HG03520 (cell line): ENCODE measurements at regions not wholly inside any gene's neighbourhood (a gene's known extent, or its start where the extent isn't known, plus 50 kb on each side); places are given as distances from the start of the nearest gene placed in this dataset.

Experiments
- ATAC-seq: cut with Tn5 transposase; IDR thresholded peaks from one replicate; pipeline ENCODE4 v1.9.1; 2021; ENCODE audit warnings: mild to moderate bottlenecking, moderate library complexity; ENCODE audit not compliant: unreplicated experiment

GRCh38 chr10:4100380-4100779 lies 315.4 kb upstream of the KLF6 start:
- ATAC-seq = no peak

DNA sequence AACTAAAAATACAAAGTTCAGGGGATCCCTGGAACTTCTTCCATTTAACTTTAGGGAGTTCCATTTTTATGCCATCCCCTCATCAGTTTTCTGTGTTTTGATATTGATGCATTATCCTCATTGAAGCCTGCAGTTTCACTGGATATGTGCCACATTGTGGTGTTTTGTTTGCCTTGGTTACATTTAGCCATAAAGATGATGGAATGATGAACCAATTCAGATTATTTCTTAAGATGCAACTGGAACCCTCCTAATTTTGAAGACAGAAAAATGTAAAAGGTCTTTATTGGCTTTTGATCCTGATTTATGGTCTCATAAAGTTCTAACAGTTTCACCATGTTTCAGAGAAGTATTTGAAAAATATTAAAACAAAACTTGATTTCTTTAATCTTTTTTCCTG lies 314.2 kb upstream of the KLF6 start:
- no peak for ATAC-seq

- no peak for ATAC-seq
Observed at GRCh38 chr10:4095166-4095917, 310.3 kb upstream of the KLF6 start.

GRCh38 chr10:4094751-4095150 lies 309.7 kb upstream of the KLF6 start:
- no peak for ATAC-seq

GRCh38 chr10:4093438-4093837 lies 308.4 kb upstream of the KLF6 start:
- ATAC-seq = no peak

DNA sequence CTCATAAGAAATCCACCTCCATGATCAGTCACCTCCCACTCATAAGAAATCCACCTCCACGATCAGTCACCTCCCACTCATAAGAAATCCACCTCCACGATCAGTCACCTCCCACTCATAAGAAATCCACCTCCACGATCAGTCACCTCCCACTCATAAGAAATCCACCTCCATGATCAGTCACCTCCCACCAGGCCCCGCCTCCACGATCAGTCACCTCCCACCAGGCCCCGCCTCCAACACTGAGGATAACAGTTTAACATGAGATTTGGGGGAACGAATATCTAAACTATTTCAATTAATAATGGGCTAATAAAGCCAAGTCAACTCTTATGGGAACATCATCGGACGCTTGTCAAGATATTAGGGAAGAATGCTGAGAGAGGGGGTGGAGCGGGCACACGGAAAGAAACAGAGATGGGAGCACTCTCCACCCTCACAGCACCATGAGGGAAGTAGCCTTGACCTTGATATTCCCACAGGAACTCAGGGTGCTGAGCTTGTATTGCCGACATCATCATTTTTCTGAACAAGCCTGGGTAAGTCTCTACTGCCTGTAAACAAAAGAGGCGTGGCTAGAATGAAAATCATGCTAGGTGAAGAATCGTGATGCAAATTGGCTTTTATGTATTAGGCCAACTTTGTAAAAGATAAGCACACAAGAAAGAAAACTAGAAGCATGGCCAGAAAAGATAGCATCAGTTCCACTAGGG lies 303.5 kb upstream of the KLF6 start:
- ATAC-seq = no peak

- ATAC-seq = no peak
Observed at GRCh38 chr10:4086131-4086898, 301.3 kb upstream of the KLF6 start.

DNA sequence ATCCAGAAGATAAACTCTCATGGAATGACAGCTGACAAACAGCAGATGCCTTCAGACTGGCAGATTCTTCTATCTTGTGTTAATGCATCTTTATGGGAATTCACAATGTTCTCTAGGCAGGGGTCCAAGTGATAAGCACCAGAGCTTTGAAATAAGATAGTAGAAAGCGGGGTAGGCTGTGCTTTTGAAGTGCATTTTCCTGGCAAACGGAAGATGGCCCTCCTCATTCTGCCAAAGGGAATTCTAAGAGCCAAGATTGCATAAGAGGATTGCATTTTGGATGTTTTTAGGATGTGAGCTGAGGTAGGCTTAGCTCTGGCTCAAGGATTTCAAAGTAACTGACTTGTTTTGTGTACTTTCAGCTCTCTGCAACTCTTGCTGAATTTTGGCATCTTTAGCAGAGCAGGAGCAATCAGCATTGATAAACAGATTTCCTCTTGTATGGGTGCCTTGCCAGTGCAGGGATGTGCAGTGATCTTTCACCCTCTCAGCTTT lies 298.5 kb upstream of the KLF6 start:
- ATAC-seq = no peak

DNA sequence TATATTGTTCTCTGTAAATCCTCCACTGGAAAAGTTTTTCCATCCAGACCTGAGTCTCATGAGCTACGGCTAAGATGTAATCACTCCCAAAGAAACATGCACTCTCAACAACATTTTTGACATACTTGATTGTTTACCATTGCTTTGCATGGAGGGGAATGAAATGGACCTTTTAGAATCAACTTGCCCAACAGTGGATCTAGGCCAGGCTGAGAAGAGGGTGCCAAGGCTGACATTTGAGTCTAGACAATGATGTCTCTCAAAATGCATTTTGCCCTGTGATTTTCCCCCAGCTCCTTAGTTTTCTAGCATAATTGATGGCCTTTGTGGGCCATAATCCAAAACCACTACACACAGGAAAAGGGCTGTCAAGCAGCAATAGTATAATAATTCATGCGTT lies 297.9 kb upstream of the KLF6 start:
- ATAC-seq = no peak

- ATAC-seq = no peak
Observed at GRCh38 chr10:4081685-4082111, 296.7 kb upstream of the KLF6 start.

DNA sequence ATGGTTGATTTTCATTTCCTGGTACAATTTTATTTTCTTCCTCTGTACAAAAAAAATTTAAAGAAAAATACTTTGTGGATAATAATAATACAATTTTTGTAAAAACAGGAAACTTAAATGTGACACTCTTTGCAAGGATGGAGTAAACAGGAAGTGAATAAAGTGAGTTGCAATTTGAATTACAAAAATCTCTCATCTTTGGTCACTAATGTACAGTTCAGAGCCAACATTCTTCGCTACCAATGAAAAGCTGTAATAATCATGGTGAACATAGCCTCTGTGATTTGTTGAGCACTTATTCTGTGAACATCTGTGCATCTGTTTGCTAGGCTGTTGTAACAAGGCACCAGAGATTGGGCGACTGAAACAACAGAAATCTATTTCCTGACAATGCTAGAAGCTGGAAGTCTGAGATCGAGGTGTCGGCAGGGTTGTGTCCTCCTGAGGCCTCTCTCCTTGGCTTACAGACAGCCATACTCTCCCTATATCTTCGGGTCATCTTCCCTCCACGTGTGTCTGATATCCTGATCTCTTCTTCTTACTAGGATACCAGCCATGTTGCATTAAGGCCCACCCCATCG lies 295.3 kb upstream of the KLF6 start:
- no peak for ATAC-seq

DNA sequence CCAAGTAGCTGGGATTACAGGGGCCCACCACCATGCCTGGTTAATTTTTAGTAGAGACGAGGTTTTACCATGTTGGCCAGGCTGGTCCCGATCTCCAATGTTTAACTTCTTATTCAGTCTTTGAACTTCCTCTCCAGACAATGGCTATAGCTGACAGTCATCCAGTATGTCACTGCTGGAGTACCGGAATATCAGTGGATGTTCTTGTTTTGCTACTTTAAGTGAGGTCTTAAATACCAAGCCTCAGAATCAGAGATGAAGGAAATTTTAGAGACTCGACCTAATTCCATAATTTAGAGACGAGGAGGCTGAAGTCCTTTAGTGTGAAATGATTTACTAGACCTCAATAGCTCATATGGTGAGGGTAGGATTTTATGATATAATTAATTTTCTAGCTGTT lies 294.8 kb upstream of the KLF6 start:
- ATAC-seq = no peak

DNA sequence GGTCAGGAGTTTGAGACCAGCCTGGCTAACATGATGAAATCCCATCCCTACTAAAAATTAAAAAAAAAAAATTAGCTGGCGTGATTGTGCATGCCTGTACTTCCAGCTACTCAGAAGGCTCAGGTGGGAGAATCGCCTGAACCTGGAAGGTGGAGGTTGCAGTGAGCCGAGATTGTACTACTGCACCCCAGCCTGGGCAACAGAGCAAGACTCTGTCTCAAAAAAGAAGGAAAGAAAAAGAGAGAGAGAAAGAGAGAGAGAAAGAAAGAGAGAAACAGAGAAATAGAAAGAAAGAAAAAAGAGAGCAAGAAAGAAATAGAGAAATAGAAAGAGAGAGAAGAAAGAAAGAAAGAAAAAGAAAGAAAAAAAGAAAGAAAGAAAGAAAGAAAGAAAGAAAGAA lies 292.8 kb upstream of the KLF6 start:
- no peak for ATAC-seq

GRCh38 chr10:4076983-4077382 lies 292.0 kb upstream of the KLF6 start:
- ATAC-seq = no peak

DNA sequence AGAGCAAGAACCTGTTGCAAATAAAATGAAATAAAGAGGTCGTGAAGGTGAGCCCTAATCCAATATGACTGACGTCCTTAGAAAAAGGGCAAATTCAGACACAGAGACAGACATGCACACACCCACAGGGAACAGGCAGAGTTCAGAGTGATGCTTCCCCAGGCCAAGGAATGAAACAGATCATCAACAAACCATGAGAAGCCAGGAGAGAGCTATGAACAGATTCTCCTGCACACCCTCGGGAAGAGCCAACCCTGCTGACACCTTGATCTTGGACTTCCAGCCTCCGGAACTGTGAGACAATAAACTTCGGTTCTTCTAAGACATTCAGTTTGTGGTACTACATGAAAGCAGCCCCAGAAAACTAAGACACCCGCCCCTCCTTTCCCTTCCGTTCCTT lies 290.4 kb upstream of the KLF6 start:
- ATAC-seq = no peak

DNA sequence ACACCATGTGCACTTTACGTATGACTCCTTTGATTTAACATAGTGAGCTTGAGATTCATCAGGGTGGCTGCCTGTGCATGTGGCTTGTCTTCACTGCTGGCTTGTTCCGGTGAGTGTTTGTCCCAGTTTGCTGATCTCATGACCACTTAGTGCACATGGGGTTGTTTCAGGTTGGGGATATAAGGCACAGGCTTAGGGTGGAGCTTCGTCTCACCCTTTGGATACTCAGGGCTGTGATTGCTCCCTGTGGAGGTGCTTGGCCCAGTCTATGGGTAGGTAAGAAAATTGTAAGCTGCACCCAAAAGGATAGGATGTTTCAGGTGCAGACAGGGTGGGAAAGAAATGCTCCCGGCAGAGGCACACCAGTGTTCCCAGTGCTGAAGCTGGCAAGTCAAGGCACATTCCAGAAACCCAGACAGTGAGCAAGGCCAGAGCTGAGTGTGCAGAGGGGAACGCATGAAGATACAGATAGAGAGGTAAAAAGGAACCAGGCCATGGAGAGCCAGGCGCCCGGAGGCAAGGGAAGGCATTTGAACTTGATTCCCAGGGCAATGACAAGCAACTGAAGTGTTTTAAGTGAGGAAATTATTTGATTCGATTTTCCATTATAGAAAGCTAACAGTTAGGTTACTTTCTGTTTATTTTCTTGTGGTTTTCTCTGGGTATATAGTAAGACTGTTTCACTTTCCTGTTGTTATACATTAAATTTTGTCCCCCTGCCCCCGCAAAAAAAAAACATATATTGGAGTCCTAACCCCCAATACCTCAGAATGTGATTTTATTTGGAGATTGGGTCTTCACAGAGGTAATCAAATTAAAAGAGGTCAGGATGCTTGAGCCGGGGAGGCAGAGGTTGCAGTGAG lies 289.8 kb upstream of the KLF6 start:
- ATAC-seq = no peak

DNA sequence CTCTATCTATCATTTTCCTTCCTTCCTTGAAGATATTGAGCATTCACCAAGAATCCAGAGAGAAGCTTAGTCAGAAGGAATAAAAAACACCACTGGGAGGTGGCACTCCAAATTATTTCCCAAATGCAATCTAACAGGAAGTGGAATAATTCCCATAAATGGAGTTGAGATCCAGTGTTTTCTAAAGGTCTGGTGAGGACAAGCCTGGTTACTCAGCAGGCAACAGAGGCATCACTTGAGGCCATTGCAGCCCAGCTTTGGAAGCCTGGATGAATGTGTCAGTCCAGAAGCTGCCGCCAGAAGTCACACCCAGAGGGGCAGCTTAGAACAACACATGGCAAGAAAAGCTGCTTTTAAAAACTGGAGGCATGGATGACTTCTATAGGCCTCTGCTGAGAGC lies 288.9 kb upstream of the KLF6 start:
- ATAC-seq = no peak

- no peak for ATAC-seq
Observed at GRCh38 chr10:4070921-4071660, 286.1 kb upstream of the KLF6 start.

DNA sequence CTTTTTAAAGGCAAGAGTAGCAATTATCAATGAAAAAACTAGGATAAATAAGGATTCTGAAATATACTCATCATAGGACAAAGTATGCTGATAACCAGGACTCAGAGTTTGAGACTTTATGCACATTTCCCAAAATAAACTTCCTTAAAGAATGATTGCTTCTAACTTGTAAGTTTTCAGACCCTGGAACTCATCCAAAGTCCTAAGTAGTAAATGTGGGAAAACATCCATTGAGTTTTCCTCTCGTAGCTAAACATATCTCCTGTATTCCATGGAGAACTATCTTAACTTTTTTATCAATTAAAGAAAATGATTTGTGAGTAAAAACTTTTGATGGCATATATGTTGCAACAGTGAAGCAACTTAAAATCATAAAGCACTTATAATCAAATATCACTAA lies 285.2 kb upstream of the KLF6 start:
- ATAC-seq = no peak

DNA sequence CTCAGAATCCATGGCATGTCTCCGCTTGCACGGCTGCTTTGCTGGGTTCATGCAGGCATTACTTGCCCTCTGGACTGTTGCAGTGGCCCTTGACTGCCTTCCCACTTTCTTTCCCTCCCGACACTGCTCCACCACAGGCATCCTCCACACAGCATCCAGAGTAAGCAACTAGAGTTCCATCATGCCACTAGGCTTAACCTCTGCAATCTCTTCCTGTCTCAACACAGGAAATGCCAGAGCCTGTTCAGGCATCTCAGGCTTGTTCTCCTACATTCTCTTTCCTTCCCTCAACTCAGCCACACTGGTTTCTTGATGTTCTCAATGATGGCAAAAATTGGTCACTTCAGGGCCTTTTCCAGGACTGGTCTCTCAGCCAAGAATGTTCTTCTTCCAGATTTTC lies 284.5 kb upstream of the KLF6 start:
- no peak for ATAC-seq
